ENCODE measurements at regions not wholly inside any gene's neighbourhood (a gene's known extent, or its start where the extent isn't known, plus 50 kb on each side); places are given as distances from the start of the nearest gene placed in this dataset.

- ChIA-PET POLR2A (no interaction called here), CTCF (interaction anchor here (1.4 kb wide), 1 partner anchor 83 kb away, joined by 3 read pairs; no protein-coding TSS in a partner anchor)
- H3K4me3 ChIP-seq (ENCODE audit: low read depth, low read length): no peak overlapping the region
Observed at GRCh38 chr11:86124251-86125233, 55.7 kb upstream of the PICALM start.

GRCh38 chr11:86122773-86123172 is 53.9 kb upstream of the PICALM start:
- no peak for TF ChIP-seq CTCF (IDR thresholded peaks at IDR 0.05; ENCODE audit: insufficient read depth, low read length, missing control alignments)
- H3K4me3 ChIP-seq (ENCODE audit: low read depth, low read length): no peak overlapping the region
- POLR2A ChIA-PET: no interaction called here
- CTCF ChIA-PET: no interaction called here
- no peak for DNase-seq (ENCODE audit: low read depth, low spot score)

More at GRCh38 chr11:86124251-86125233, 55.7 kb upstream of the PICALM start:
- no peak for TF ChIP-seq CTCF (IDR thresholded peaks at IDR 0.05; ENCODE audit: insufficient read depth, low read length, missing control alignments)
- no peak for DNase-seq (ENCODE audit: low read depth, low spot score)

- no peak overlapping the region for H3K4me3 ChIP-seq (ENCODE audit: low read depth, low read length)
- ChIA-PET CTCF (no interaction called here), POLR2A (no interaction called here)
- no peak for TF ChIP-seq CTCF (IDR thresholded peaks at IDR 0.05; ENCODE audit: insufficient read depth, low read length, missing control alignments)
- no peak for DNase-seq (ENCODE audit: low read depth, low spot score)
Observed at GRCh38 chr11:86120807-86121206, 51.9 kb upstream of the PICALM start.

- no peak for TF ChIP-seq CTCF (IDR thresholded peaks at IDR 0.05; ENCODE audit: insufficient read depth, low read length, missing control alignments)
- CTCF ChIA-PET: no interaction called here
- POLR2A ChIA-PET: no interaction called here
- no peak for DNase-seq (ENCODE audit: low read depth, low spot score)
- H3K4me3 ChIP-seq (ENCODE audit: low read depth, low read length): no peak overlapping the region
Observed at GRCh38 chr11:86119906-86120305, 51.0 kb upstream of the PICALM start.

- no peak for DNase-seq (ENCODE audit: low read depth, low spot score)
- TF ChIP-seq CTCF (IDR thresholded peaks at IDR 0.05; ENCODE audit: insufficient read depth, low read length, missing control alignments): no peak
- H3K4me3 ChIP-seq (ENCODE audit: low read depth, low read length): no peak overlapping the region
- ChIA-PET POLR2A (no interaction called here), CTCF (no interaction called here)
Observed at GRCh38 chr11:86119077-86119476, 50.2 kb upstream of the PICALM start.

All from AG04449 (cell line).